B cell (primary cell): ENCODE measurements at regions not wholly inside any gene's neighbourhood (a gene's known extent, or its start where the extent isn't known, plus 50 kb on each side); places are given as distances from the start of the nearest gene placed in this dataset.
A peak's percentile ranks its signal among the peaks of the same experiment; 100 is the strongest.
"Not testable (repeated sequence)": the region's sequence is repeated elsewhere in the genome, so short reads cannot be mapped to it uniquely, and the experiment has no call there.

ENCODE experiments used
- ATAC-seq: fragments of 200-7000 bp; cut with Tn5 transposase; one replicate; pipeline ENCODE4 v1.10.0; 2021; ENCODE audit warnings: low read depth, mild to moderate bottlenecking, moderate number of reproducible peaks, moderate library complexity
- CTCF ChIA-PET: fragments of 350-600 bp; sonication (Branson Sonifier 250); formaldehyde crosslinking; loops from one replicate; lab custom pipeline; 2021; ENCODE audit warnings: antibody characterized with exemption, inconsistent platforms; lab: Charles Lee
- POLR2A ChIA-PET: fragments of 350-600 bp; sonication (Branson Sonifier 250); formaldehyde crosslinking; loops from one replicate; lab custom pipeline; 2021; ENCODE audit warnings: antibody characterized with exemption; lab: Charles Lee
- DNase-seq: peaks from one replicate; pipeline ENCODE4 v3.0.0; 2013
- H2AFZ ChIP-seq: 2 replicates; pipeline ENCODE4 v1.6.1; 2012; ENCODE audit warnings: mild to moderate bottlenecking, low read depth, low read length; ENCODE audit not compliant: insufficient read depth, poor library complexity, severe bottlenecking
- H3K27ac ChIP-seq, 2 donors: 1 replicate in 1 of 2; 2 replicates in 1 of 2; pipeline ENCODE4 v1.5.1; 2012 to 2013; ENCODE audit warnings: low read length in 2 of 2, mild to moderate bottlenecking in 2 of 2, moderate library complexity in 1 of 2
- H3K27me3 ChIP-seq, 4 experiments: fragments of 200-600 bp in 1 of 4; sonication (generic) in 1 of 4; replicated peaks in 1 of 4; 1 replicate in 2 of 4; 2 replicates in 2 of 4; pipeline versions ENCODE4 v1.6.1 to v1.7.0; 2013 to 2016; ENCODE audit warnings: low read length in 3 of 4, mild to moderate bottlenecking in 2 of 4, mixed read lengths in 1 of 4, moderate library complexity in 1 of 4; ENCODE audit not compliant: insufficient read depth in 4 of 4, control insufficient read depth in 3 of 4; ENCODE audit errors: control extremely low read depth in 1 of 4
- H3K36me3 ChIP-seq, 2 experiments: replicated peaks in 1 of 2; 1 replicate in 1 of 2; 2 replicates in 1 of 2; pipeline versions ENCODE4 v1.6.1 to v1.7.1; 2013; ENCODE audit warnings: low read length in 1 of 2; ENCODE audit not compliant: insufficient read depth in 2 of 2, control insufficient read depth in 1 of 2; ENCODE audit errors: control extremely low read depth in 1 of 2, extremely low read depth in 1 of 2
- H3K4me1 ChIP-seq, 2 donors: fragments of 200-600 bp in 1 of 2; sonication (generic) in 1 of 2; 1 replicate in 1 of 2; 2 replicates in 1 of 2; pipeline versions ENCODE4 v1.5.1 to v1.6.1; 2013 to 2017; ENCODE audit warnings: low read length in 2 of 2; ENCODE audit not compliant: control insufficient read depth in 2 of 2, insufficient read depth in 2 of 2
- H3K4me2 ChIP-seq: replicated peaks from 2 replicates; pipeline ENCODE3; 2012; ENCODE audit warnings: mild to moderate bottlenecking, low read depth, low read length; ENCODE audit not compliant: poor library complexity, severe bottlenecking
- H3K4me3 ChIP-seq, 5 experiments: fragments of 200-600 bp in 1 of 5; sonication (generic) in 1 of 5; 1 replicate in 3 of 5; 2 replicates in 2 of 5; pipeline versions ENCODE4 v1.5.1 to v1.7.0; 2011 to 2016; ENCODE audit warnings: low read length in 4 of 5, mild to moderate bottlenecking in 4 of 5, low read depth in 2 of 5, control low read depth in 1 of 5, moderate library complexity in 1 of 5; ENCODE audit not compliant: insufficient read depth in 1 of 5; ENCODE audit errors: control extremely low read depth in 1 of 5, extremely low read depth in 1 of 5
- H3K79me2 ChIP-seq: fragments of 200-600 bp; sonication (generic); one replicate; pipeline ENCODE4 v1.6.0; 2016; ENCODE audit warnings: low read length; ENCODE audit not compliant: control insufficient read depth, insufficient read depth
- H3K9ac ChIP-seq: fragments of 200-600 bp; sonication (generic); 2 replicates; pipeline ENCODE4 v1.6.1; 2017; ENCODE audit warnings: mild to moderate bottlenecking, low read length, moderate library complexity
- H3K9me3 ChIP-seq, 3 donors: one replicate each; pipeline versions ENCODE4 v1.6.1 to v1.7.1; 2013; ENCODE audit warnings: low read length in 2 of 3; ENCODE audit not compliant: control insufficient read depth in 2 of 3, insufficient read depth in 1 of 3; ENCODE audit errors: control extremely low read depth in 1 of 3
- H4K20me1 ChIP-seq: 2 replicates; pipeline ENCODE4 v1.6.0; 2012; ENCODE audit warnings: mild to moderate bottlenecking, low read length; ENCODE audit not compliant: insufficient read depth, control insufficient read depth, poor library complexity, severe bottlenecking
- H3K27ac Mint-ChIP-seq: one replicate; pipeline ENCODE4 v1.8.0; 2021; ENCODE audit warnings: mixed read lengths
- H3K27me3 Mint-ChIP-seq: one replicate; pipeline ENCODE4 v1.8.0; 2021; ENCODE audit warnings: mixed read lengths
- H3K4me1 Mint-ChIP-seq: one replicate; pipeline ENCODE4 v1.8.0; 2021; ENCODE audit warnings: mixed read lengths
- H3K4me3 Mint-ChIP-seq: one replicate; pipeline ENCODE4 v1.8.0; 2021; ENCODE audit warnings: mixed read lengths
- H3K9me3 Mint-ChIP-seq: one replicate; pipeline ENCODE4 v1.8.0; 2022; ENCODE audit warnings: mixed read lengths; ENCODE audit not compliant: insufficient read depth
- EZH2 ChIP-seq: IDR thresholded peaks from 2 replicates; pipeline ENCODE4 v1.6.1; 2012; ENCODE audit warnings: borderline replicate concordance, low read depth, mild to moderate bottlenecking, moderate library complexity, low read length; ENCODE audit not compliant: insufficient read depth, poor library complexity, severe bottlenecking
- WGBS: methylation state at CpG from one replicate; pipeline ENCODE4 v1.1.5; 2013; ENCODE audit warnings: missing lambda C conversion rate; ENCODE audit not compliant: insufficient coverage; 5-methylcytosine and 5-hydroxymethylcytosine counted together
- intact Hi-C: fragments of 100-400 bp; cut with micrococcal nuclease; formaldehyde crosslinking; loops from one replicate; pipeline ENCODE4 v1.10.0; 2022
- TF ChIP-seq, protein P1 (sequence below): fragments of 200-600 bp; IDR thresholded peaks from one replicate; pipeline ENCODE4 v1.8.0; 2022; ENCODE audit warnings: antibody characterized with exemption, mild to moderate bottlenecking

- DNase-seq (no peak), ATAC-seq (peak; percentile 21)
- H2AFZ ChIP-seq, result no peak overlapping the region
- TF ChIP-seq EZH2, result no peak
- TF ChIP-seq, protein P1, sequence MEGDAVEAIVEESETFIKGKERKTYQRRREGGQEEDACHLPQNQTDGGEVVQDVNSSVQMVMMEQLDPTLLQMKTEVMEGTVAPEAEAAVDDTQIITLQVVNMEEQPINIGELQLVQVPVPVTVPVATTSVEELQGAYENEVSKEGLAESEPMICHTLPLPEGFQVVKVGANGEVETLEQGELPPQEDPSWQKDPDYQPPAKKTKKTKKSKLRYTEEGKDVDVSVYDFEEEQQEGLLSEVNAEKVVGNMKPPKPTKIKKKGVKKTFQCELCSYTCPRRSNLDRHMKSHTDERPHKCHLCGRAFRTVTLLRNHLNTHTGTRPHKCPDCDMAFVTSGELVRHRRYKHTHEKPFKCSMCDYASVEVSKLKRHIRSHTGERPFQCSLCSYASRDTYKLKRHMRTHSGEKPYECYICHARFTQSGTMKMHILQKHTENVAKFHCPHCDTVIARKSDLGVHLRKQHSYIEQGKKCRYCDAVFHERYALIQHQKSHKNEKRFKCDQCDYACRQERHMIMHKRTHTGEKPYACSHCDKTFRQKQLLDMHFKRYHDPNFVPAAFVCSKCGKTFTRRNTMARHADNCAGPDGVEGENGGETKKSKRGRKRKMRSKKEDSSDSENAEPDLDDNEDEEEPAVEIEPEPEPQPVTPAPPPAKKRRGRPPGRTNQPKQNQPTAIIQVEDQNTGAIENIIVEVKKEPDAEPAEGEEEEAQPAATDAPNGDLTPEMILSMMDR, result no peak
- Mint-ChIP-seq H3K4me1 (peaks cover 30% of the 10 kb centered on the region), H3K9me3 (no peaks in the 10 kb centered on the region), H3K4me3 (no peak overlapping the region), H3K27me3 (no peaks in the 10 kb centered on the region), H3K27ac (peak overlapping the region; percentile 88)
- ChIA-PET CTCF (interaction anchor here (2.0 kb wide), 1 partner anchor 226 kb away, joined by 7 read pairs; no protein-coding TSS in a partner anchor), POLR2A (interaction anchor here (0.7 kb wide), 2 partner anchors 133 to 188 kb away, joined by 4 to 5 read pairs; no protein-coding TSS in a partner anchor)
- peaks cover 0 to 15% of the 10 kb centered on the region in 2 donors for H3K4me1 ChIP-seq
- H3K27ac ChIP-seq, result peak overlapping the region in 1 of 2 donors; percentile 36
- no CpG with 5 or more reads among the region's 4 CpGs for WGBS
- no peak overlapping the region for H3K9ac ChIP-seq
- no peak overlapping the region for H3K4me3 ChIP-seq
- no peaks in the 10 kb centered on the region for H3K9me3 ChIP-seq
- no peaks in the 10 kb centered on the region for H4K20me1 ChIP-seq
- intact Hi-C loops, result loop anchor here (10.0 kb wide), 1 partner anchor 220 kb away; no protein-coding TSS in a partner anchor
- H3K27me3 ChIP-seq, result no peaks in the 10 kb centered on the region
- no peaks in the 10 kb centered on the region for H3K79me2 ChIP-seq
- H3K4me2 ChIP-seq, result no peak overlapping the region
- no peaks in the 10 kb centered on the region for H3K36me3 ChIP-seq
Measured at GRCh38 chrY:21034151-21035061, 278.5 kb downstream of the RPS4Y2 start.

GRCh38 chrY:21037398-21037797, 281.5 kb downstream of the RPS4Y2 start:
- ATAC-seq, POLR2A ChIA-PET, CTCF ChIA-PET, H4K20me1 ChIP-seq, H3K9ac ChIP-seq, H3K36me3 ChIP-seq, H3K4me3 Mint-ChIP-seq, H3K27me3 ChIP-seq, H3K9me3 ChIP-seq, H3K27me3 Mint-ChIP-seq, H3K4me3 ChIP-seq, H3K4me2 ChIP-seq, H3K27ac Mint-ChIP-seq, H3K9me3 Mint-ChIP-seq, H3K79me2 ChIP-seq, DNase-seq, H3K27ac ChIP-seq, H2AFZ ChIP-seq: not testable (repeated sequence)
- intact Hi-C loops, result loop anchor here (10.0 kb wide), 1 partner anchor 217 kb away; no protein-coding TSS in a partner anchor
- 100% methylated on average over 2 of the region's 5 CpGs for WGBS
- peaks cover 0 to 13% of the 10 kb centered on the region in 2 donors for H3K4me1 ChIP-seq
- H3K4me1 Mint-ChIP-seq, result peaks cover 29% of the 10 kb centered on the region
